Suprapubic skin (tissue), 4 donors: ENCODE measurements at regions not wholly inside any gene's neighbourhood (a gene's known extent, or its start where the extent isn't known, plus 50 kb on each side); places are given as distances from the start of the nearest gene placed in this dataset.

Source experiments
- CTCF ChIP-seq, 2 donors: fragments of 200-600 bp in 1 of 2; fragments of 450-650 bp in 1 of 2; sonication (generic) in 1 of 2; IDR thresholded peaks; one replicate each; pipeline ENCODE4 v1.5.1; 2016 to 2019; ENCODE audit warnings: antibody characterized with exemption in 2 of 2, mild to moderate bottlenecking in 1 of 2, moderate library complexity in 1 of 2
- POLR2A ChIP-seq, 2 donors: fragments of 450-650 bp; IDR thresholded peaks; one replicate each; pipeline ENCODE4 v1.6.1; 2017; ENCODE audit warnings: antibody characterized with exemption in 2 of 2, mild to moderate bottlenecking in 2 of 2, moderate library complexity in 2 of 2
- POLR2AphosphoS5 ChIP-seq, 3 donors: sonication (generic); formaldehyde crosslinking; IDR thresholded peaks; one replicate each; pipeline ENCODE4 v1.6.1; 2017; ENCODE audit warnings: antibody characterized with exemption in 3 of 3

- TF ChIP-seq CTCF (IDR thresholded peaks at IDR 0.05) (no peak), POLR2A (IDR thresholded peaks at IDR 0.05) (no peak), POLR2AphosphoS5 (IDR thresholded peaks at IDR 0.05) (no peak)
These were observed 123.6 kb upstream of the RGMA start for GRCh38 chr15:93212578-93212977.
